ENCODE measurements at regions not wholly inside any gene's neighbourhood (a gene's known extent, or its start where the extent isn't known, plus 50 kb on each side); places are given as distances from the start of the nearest gene placed in this dataset.

DNA sequence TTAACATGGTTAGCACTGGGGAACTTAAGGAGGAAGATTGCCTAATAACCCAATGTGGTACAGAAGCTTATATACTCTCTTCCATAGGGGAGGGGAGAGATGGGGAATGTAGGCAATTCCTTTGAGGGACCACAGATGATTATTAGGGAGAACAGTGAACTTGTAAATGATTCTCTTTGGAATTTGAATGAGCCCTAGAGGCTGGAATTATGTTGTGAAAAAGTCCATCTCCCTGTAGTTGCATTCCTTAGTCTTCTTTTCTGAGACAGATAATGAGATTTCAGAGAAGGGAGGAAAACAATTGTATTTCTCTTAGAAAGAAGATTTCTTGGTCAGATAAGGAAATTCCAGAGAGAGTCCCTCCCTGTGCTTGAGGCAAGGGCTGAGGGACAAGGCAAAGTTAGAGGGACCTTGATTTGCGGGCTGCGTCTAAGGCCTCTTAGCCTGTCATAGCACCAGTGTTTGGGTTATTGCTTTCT lies 89.0 kb upstream of the HMCN1 start:
- no peak for DNase-seq

DNA sequence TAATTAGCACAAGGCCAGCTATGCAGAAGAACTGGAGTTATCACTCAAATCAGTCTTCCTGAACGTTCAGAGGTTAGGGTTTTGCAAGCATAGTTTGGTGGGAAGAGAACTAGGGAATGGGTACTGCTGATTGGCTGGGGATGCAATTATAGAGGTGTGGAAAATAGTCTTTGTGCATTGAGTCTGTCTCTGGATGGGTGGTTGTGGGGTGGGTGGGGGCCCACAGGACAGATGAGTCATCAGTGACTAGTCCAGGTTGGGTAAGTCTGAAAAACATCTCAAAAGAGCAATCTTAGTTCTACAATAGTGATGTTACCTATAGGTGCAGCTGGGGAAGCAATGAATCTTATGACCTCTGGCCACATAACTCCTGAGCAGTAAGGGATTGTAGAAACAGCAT lies 89.7 kb upstream of the HMCN1 start:
- DNase-seq: peak in 1 of 2 experiments; percentile 41

DNA sequence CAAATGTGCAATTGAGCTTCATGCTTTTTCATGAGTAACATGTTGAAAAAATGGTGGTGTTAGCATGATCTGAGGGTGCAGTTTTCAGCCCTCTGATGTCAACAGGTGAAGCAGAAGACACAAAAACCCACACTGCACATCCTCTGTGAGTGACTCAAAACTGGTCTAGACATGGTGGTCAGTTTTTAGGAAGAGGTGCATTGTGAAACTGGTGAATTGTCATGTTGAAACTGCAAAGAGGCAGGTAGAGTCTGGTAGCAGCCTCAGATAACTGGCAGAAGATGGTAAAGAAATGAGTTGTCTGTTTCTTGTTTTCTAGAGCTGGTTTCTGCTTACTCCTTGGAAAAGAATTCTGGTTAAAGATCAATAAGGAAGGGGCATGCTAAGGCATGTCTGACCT lies 97.3 kb upstream of the HMCN1 start:
- peak in 1 of 2 experiments; percentile 37 for DNase-seq

DNA sequence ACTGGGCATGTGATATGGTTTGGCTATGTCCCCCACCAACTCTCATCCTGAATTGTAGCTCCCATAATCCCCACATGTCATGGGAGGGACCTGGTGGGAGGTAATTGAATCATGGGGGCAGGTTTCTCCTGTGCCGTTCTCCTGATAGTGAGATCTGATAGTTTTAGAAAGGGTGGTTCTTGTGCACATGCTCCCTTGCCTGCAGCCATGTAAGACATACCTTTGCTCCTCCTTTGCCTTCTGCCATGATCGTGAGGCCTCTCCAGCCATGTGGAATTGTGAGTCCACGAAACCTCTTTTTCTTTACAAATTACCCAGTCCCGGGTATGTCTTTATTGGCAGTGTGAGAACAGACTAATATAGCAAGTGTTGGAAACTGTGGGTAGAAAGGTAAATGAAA lies 99.5 kb upstream of the HMCN1 start:
- DNase-seq: no peak

DNA sequence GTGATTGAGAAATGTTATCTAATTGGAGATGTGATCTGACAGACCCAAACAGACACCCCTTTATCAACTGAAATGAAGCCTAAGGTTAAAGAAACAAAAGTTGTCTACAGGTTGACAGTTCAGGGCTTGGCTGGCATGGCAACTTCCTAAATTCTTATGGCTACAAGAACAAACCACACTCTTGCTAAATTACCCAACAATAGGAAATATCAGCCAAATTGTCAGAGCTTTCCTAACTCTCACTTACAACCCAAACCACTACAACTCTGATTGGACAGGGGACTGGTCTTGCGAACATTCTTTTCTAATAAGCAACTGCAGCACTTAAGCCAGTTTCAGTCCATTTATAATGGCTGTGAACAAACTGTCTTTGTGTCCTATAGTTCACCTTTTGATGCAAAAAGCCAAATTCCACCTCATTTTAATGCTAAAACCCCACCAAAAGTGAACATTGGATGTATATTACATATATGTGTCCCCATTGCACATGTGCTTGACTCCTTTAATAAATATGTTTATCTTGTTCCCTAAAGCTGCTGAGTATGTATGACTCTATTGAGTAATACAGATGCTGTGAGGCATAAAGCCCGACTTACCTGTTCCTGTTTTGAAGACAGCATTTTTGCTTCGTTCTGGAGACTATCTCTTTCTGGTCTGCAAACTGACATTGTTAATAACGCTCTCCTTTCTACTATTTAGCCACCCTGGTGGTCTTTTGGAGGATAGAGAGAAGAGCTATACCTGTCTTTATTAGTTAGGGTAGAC lies 101.3 kb upstream of the HMCN1 start:
- DNase-seq: no peak

DNA sequence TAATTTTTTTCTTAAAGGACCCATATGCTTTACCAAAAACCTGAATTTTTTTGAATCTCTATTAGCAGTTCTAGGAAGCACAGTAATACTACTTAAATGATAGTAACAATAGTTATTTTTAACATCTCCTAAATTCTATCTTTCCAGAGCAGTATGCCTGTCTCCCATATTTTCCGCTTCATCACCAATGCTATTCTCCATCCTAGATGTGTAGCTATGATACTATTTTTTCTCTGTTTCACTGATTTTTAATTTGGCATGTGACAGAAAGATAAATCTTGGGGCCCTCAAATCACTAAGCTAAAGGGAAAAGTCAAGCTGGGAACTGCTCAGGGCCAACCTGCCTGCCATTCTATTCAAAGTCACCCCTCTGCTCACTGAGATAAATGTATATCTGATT lies 102.3 kb upstream of the HMCN1 start:
- DNase-seq: no peak

DNA sequence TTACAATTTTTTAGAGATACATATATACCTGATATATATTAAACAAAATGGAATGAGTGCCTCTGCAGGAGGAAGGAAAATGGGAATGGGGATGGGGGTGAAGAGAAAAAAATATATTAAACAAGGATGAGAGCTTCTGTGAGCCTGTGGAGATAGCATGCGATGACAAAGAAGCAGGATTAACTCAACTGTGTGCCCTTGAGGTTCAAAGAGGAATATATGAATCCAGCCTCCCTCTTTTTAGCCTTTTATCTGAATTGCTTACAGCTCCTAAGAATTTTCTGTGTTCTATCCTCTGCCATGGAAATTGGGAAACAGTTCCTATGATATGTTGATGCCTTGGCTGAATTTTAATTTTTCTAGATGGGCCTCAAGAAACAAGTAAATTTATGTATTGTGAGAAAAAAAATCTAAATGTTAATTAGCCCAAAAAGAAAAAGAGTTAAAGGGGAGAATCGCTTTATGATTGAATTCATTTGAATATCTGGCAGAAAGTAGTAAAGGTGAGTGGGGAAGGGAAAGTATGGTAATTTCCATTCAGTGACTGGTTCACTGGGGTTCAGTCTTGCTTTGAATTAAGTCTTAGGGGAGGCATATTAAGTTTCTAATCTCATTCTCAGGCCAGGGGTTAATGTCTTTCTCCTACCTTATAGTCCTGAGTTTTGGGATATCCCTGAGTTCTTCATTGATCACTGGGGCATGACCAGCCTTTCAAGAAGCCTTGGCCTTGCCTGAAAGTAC lies 106.3 kb upstream of the HMCN1 start:
- DNase-seq: no peak

DNA sequence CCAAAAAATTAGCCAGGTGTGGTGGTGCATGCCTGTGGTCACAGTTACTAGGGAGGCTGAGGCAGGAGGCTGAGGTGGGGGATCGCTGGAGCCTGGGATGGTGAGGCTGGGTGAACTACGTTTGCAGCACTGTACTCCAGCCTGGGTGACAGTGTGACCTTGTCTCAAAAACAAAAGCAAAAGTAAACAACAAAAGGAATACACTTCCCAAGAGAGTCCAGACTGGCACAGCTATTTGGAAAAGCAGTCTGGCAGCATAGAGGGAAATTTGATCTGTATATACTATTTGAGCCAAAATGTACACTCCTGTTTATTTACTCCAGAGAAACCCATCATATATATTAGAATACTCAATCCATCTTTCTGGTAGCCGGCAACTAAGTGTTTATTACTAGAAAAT lies 107.0 kb upstream of the HMCN1 start:
- no peak for DNase-seq

DNA sequence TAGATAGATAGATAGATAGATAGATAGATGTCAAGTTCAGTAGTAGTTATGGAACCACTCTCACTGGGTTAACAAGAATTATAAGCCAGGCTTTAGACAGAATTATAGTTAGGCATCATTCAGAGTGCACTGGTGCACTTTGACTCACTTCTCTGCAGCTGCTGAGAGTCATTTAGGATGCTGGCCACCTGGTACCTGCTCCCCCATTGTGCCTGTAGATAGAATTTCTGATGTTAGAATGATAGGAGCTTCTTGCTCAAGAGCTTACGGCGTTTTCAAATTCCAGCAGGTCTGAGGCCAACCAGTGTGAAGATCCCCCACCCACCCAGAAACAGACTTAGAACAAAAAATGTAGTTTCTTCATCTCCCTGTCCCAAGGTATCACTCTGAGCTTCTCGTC lies 107.8 kb upstream of the HMCN1 start:
- no peak for DNase-seq

DNA sequence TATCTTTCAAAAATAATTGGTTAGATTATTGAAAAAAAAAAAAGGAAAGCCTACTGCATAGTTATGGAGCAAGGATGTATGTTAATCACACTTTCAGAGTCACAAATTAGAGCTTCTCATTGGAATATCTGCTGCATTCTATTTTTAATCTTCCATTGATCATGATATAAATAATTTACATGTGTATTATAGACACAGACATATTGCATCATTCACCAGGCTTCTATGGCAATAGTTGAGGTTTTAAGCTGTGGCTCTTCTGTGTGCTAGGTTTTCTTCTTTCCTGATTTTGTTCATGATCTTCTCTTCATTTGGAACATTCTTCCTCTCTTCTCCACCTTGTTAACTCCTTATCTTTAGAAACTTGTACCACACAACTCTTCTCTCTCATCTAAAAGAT lies 123.2 kb upstream of the HMCN1 start:
- no peak for DNase-seq

DNA sequence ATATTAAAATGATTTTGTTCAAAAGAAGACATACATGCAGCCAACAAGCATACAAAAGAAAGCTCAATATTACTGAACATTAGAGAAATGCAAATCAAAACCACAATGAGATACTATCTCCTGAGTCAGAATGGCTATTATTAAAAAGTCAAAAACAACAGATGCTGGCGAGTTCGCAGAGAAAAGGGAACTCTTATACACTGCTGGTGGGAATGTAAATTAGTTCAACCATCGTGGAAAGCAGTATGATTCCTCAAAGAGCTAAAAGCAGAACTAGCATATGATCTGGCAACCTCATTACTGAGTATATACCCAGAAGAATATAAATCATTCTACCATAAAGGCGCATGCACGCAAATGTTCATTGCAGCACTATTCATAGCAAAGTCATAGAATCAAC lies 126.0 kb upstream of the HMCN1 start:
- DNase-seq: no peak

DNA sequence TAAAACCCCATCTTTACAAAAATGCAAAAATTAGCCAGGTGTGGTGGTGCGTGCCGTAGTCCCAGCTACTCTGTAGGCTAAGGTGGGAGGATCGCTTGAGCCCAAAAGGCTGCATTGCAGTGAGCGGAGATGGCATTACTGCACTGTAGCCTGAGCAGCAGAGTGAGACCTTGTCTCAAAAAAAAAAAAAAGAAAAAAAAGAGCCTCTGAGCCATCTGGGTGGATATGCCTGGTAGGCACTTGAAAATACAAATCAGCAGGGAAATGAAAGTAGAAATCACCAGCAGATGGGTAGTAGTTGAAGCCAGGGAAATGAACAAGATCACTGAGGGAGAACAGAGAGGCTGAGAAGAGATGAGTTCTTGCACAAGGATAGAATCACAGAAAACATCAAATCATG lies 131.0 kb upstream of the HMCN1 start:
- no peak for DNase-seq

DNA sequence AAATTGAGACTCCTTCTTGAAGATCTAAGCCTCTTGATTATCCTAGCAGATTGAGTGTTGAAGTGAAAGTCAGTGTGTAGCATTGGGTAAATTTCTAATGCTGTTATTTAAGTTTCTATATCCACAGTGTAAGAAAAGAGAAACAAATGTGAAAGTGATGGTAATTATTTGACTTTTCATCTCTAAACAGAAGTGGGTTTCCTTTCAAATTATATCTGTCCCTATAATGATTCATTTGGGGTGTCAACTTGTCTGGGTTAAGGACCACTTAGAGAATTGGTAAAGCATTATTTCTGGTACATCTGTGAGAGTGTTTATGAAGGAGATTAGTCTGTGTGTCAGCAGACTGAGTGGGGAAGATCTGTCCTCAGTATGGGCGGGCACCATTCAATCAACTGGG lies 133.0 kb upstream of the HMCN1 start:
- no peak for DNase-seq

DNA sequence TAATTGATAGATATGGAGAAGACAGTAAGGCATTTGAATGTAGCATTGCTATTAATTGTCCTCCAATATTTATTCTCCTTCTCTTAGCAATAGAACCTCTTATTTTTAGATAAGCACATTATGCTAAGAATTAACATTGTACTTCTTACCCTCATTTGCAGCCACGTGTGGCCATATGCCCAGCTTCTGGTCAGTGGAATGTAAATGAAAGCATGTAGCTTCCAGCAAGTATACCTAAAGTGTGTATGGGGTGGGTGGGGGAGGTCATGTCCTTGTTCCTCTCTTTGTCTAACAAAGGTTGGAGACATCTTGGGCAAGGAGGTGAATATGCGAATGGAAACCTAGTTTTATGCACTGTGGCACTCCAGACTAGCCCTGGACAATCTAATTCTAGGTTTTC lies 133.6 kb upstream of the HMCN1 start:
- DNase-seq: no peak

DNA sequence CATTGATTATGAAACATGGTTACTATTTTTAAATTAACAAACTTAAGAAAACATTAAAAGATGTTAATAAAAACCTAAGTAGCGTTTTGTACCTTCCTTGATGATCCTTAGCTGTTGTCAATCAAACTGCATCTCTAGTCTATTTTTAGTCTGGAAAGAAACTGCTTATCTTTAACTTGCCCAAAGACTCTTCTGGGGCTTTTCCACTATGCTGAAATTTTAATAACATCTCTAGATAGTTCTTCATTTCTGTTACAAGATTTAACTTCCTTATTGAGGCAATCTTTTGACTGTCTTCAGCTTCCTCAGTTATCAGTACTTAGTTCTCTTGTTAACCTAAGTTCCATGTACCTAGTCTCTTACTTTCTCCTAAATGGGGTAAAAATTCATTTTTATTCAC lies 135.9 kb upstream of the HMCN1 start:
- DNase-seq: no peak

DNA sequence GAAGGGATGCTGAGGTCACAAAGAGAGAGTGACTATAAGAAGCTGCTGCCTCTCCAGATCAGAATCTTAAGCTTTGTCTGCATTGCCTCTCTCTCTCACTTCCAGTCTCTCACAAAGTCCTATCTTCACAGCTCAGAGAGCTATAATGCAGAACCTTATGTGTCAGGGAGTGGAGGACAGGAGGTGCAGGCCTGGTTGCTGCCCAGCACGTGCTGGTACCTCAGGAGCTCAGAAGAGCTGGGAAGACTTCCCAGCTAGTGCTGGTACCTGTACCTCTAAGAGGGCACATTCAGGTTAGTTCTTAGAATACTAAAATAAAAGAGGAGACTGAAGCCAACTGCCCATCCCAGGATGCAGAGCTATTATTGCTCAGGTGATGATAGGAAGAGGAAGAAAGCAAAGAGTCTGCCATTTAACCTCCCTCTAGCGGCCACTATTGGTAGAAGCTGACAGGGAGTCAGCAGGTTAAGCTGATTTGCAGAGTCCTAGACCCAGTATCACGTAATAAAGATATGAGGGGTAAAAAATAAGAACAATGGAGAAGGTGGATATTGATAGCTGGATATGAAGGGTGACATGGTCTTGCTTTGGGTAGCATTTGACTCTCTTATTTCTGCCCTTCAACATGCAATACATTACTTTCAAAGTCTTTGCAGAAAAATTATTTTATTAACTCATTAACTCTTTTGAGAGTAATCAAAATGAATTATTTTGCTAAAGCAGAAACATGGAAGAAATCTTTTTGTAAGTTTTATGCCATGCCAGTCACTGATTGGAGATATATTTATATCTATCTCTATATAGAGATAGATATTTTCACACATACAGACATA lies 138.1 kb upstream of the HMCN1 start:
- DNase-seq: peak; percentile 49 to 56

DNA sequence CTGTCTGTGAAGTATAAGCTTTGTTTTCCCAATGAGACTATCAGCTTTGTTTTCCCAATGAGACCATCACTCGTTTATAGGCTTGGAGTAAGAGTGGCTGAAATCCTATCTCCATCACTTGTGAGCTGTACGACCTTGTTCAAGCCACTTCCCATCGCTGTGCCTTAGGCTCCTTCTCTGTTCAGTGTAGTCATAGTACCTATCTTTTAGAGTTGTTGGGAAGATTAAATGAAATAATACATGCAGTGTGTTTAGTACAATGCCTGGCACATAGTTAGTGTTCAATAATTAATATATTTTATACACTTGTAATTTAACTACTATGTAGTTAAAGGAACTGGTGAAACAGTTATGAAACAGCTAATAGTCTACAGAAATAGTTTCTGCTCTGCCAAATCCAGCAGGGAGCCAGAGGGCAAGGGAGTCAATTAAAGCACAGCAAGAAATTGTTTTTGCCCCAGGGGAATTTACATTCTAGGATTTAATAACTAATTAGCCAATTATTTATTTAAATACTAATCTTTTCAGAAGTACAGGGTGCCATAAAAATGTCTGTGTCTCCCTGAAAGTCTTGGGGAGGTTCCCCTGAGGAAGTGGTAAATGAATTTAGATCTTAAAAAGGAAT lies 139.3 kb upstream of the HMCN1 start:
- no peak for DNase-seq

DNA sequence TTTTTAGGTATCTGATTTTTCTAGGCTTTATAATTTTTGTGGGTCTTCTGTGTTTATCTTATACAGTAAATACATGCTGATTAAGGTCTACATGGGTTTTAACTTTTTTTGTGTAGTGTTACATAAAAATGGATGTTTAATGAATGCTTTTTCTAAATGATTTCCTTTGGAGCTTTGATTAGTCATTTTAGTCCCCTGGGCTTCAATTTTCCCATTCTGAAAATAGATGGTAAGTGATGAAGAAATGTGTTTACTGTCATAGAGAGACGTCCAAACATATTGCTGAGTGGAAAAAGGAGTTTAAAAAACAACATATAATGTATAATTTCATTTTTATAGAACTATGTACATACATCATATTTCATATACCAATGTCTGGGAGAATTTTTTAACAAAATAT lies 140.9 kb upstream of the HMCN1 start:
- no peak for DNase-seq

DNA sequence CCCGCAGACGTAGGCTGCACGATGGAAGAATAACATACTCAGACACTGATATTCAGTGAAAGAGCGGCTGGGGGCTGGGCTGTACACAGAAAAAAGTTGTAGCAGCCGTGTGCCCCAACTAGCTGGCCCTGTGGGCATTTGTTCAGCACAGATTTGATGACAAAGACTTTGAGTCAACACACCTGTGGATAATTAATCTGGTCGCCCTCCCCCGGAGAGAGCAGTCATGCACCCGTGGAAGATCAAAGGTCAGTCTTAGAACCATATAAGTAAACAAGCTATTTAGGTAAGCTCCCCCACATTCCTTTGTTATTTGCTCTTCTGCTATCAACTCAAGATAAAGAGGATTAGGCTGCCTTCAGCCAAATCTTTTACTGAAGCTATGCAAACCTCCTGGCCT lies 148.4 kb upstream of the HMCN1 start:
- no peak for DNase-seq

DNA sequence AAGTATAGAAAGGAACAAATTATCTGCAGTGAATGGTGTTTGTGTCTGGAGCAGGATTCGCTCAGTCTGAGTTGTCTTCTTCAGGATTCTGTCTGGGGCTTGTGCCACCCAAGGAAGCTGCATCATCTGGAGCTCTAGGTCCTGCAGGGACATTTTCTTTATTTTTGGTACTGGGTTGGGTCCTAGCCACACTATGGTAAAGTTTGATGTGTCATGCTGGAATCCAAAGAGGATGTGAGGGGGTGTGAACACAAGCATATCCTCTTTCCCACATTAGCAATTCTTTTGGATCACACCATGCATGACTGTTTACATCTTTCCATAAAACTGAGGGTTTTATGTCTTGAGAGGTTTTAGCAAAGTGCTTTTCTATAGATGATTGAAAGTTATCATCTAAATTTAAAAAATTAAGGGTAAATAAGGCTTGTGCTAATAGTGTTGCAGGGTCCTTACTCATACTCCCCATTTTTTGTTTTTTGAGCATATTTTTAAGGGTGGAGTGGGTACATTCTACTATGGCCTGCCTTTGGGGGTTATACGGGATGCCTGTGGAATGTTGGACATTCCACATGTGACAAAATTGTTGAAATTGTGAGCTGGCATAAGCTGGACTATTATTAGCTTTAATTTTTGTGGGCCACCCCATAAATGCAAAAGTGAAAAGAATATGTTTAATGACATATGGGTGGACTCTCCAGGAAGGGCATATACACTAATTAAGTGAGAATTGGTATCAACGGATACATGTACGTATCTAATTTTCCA lies 152.0 kb upstream of the HMCN1 start:
- no peak for DNase-seq

DNA sequence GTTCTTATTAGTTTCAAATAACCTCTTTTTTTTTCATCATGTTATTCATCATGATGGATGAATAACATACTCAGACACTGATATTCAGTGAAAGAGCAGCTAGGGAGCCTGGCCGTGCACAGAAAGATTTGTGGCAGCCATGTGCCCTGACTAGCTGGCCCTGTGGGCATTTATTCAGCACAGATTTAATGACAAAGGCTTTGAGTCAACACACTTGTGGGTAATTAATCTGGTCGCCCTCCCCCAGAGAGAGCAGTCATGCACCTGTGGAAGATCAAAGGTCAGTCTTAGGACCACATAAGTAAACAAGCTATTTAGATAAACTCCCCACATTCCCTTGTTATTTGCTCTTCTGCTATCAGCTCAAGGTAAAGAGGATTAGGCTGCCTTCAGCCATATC lies 153.2 kb upstream of the HMCN1 start:
- DNase-seq: no peak

DNA sequence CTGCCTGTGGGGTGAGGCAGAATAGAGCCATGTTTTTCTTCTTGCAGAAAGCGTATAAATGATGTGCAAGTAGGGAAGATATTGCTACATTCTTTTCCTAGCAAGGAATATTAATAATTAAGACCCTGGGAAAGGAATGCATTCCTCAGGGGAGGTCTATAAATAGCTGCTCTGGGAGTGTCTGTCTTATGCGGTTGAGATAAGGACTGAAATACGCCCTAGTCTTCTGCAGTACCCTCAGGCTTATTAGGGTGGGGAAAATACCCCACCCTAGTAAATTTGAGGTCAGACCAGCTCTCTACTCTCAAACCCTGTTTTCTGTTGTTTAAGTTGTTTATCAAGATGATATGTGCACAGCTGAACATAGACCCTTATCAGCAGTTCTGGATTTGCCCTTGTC lies 155.9 kb upstream of the HMCN1 start:
- DNase-seq: no peak
